ENCODE measurements at regions not wholly inside any gene's neighbourhood (a gene's known extent, or its start where the extent isn't known, plus 50 kb on each side); places are given as distances from the start of the nearest gene placed in this dataset.
"Not testable (repeated sequence)": the region's sequence is repeated elsewhere in the genome, so short reads cannot be mapped to it uniquely, and the experiment has no call there.

GRCh38 chr21:5975719-5976118 is 4545.7 kb upstream of the TPTE start:
- TF ChIP-seq EZH2 (IDR thresholded peaks at IDR 0.05; ENCODE audit: borderline replicate concordance, low read depth, low read length, severe bottlenecking); CTCF (IDR thresholded peaks at IDR 0.05; ENCODE audit: borderline replicate concordance, extremely low read depth, low read length, poor library complexity, severe bottlenecking): not testable (repeated sequence)

Data from DND-41 (cell line).